Fibroblast of the conjunctiva (primary cell): ENCODE measurements at regions not wholly inside any gene's neighbourhood (a gene's known extent, or its start where the extent isn't known, plus 50 kb on each side); places are given as distances from the start of the nearest gene placed in this dataset.

Source experiments
- DNase-seq: peaks from one replicate; pipeline ENCODE4 v3.0.0-alpha.2; 2010; ENCODE audit warnings: low read depth

- DNase-seq = no peak
Observed at GRCh38 chr5:4124221-4124970, 528.8 kb downstream of the IRX1 start.

- no peak for DNase-seq
Observed at GRCh38 chr5:4128994-4129393, 533.4 kb downstream of the IRX1 start.

- DNase-seq = no peak
Observed at GRCh38 chr5:4129523-4129922, 533.9 kb downstream of the IRX1 start.

- no peak for DNase-seq
Observed at GRCh38 chr5:4130819-4131218, 535.2 kb downstream of the IRX1 start.

GRCh38 chr5:4137781-4138180, 542.1 kb downstream of the IRX1 start:
- no peak for DNase-seq

- no peak for DNase-seq
Observed at GRCh38 chr5:4142842-4143241, 547.2 kb downstream of the IRX1 start.

GRCh38 chr5:4144411-4145007, 548.9 kb downstream of the IRX1 start:
- DNase-seq = no peak

GRCh38 chr5:4145511-4145910, 549.9 kb downstream of the IRX1 start:
- DNase-seq = no peak

- DNase-seq = no peak
Observed at GRCh38 chr5:4148009-4148408, 552.4 kb downstream of the IRX1 start.

GRCh38 chr5:4150067-4150466, 554.4 kb downstream of the IRX1 start:
- no peak for DNase-seq

- DNase-seq = no peak
Observed at GRCh38 chr5:4156153-4156552, 560.5 kb downstream of the IRX1 start.

GRCh38 chr5:4156889-4157288, 561.3 kb downstream of the IRX1 start:
- DNase-seq = no peak

GRCh38 chr5:4158750-4159447, 563.3 kb downstream of the IRX1 start:
- no peak for DNase-seq

- DNase-seq = no peak
Observed at GRCh38 chr5:4159681-4160080, 564.0 kb downstream of the IRX1 start.

GRCh38 chr5:4164167-4164566, 568.5 kb downstream of the IRX1 start:
- DNase-seq = no peak

- no peak for DNase-seq
Observed at GRCh38 chr5:4180703-4181102, 585.1 kb downstream of the IRX1 start.

- DNase-seq = no peak
Observed at GRCh38 chr5:4182144-4182543, 586.5 kb downstream of the IRX1 start.

- DNase-seq = no peak
Observed at GRCh38 chr5:4185127-4185526, 589.5 kb downstream of the IRX1 start.

- no peak for DNase-seq
Observed at GRCh38 chr5:4188704-4189103, 593.1 kb downstream of the IRX1 start.

GRCh38 chr5:4189317-4189716, 593.7 kb downstream of the IRX1 start:
- DNase-seq = no peak

- no peak for DNase-seq
Observed at GRCh38 chr5:4191041-4191440, 595.4 kb downstream of the IRX1 start.

- no peak for DNase-seq
Observed at GRCh38 chr5:4191703-4192102, 596.1 kb downstream of the IRX1 start.

- DNase-seq = no peak
Observed at GRCh38 chr5:4192111-4192510, 596.5 kb downstream of the IRX1 start.
